Uterus (tissue), 3 donors: ENCODE measurements at regions not wholly inside any gene's neighbourhood (a gene's known extent, or its start where the extent isn't known, plus 50 kb on each side); places are given as distances from the start of the nearest gene placed in this dataset.

ENCODE experiments used
- DNase-seq, 2 donors: peaks; one replicate each; pipeline ENCODE4 v3.0.0-alpha.2; 2019 to 2020
- H3K27ac ChIP-seq, 2 donors: fragments of 200-600 bp; sonication (generic); 1 replicate in 1 of 2; 2 replicates in 1 of 2; pipeline ENCODE4 v1.5.1; 2016 to 2018
- H3K27me3 ChIP-seq, 2 donors: fragments of 200-600 bp; sonication (generic); one replicate each; pipeline ENCODE4 v1.5.1; 2018 to 2019; ENCODE audit warnings: control low read depth in 1 of 2
- H3K36me3 ChIP-seq, 2 donors: fragments of 200-600 bp; sonication (generic); one replicate each; pipeline ENCODE4 v1.5.1; 2019; ENCODE audit warnings: control low read depth in 1 of 2
- H3K4me1 ChIP-seq, 2 donors: fragments of 200-600 bp; sonication (generic); one replicate each; pipeline ENCODE4 v1.5.1; 2018 to 2019; ENCODE audit warnings: control low read depth in 1 of 2
- H3K4me3 ChIP-seq, 2 donors: fragments of 200-600 bp; sonication (generic); 1 replicate in 1 of 2; 2 replicates in 1 of 2; pipeline ENCODE4 v1.5.1; 2018 to 2019; ENCODE audit warnings: mild to moderate bottlenecking in 1 of 2
- H3K9me3 ChIP-seq, 2 donors: fragments of 200-600 bp; sonication (generic); one replicate each; pipeline ENCODE4 v1.5.1; 2019; ENCODE audit warnings: control low read depth in 1 of 2
- POLR2A ChIP-seq, 2 donors: fragments of 450-650 bp; IDR thresholded peaks; one replicate each; pipeline ENCODE4 v1.6.1; 2016; ENCODE audit warnings: antibody characterized with exemption in 2 of 2, mild to moderate bottlenecking in 1 of 2, moderate library complexity in 1 of 2
- intact Hi-C: fragments of 100-400 bp; cut with DNase I; formaldehyde crosslinking; loops from one replicate; pipeline ENCODE4 v1.15.1; 2023; ENCODE audit warnings: low total_unique reads
- TF ChIP-seq, protein P1 (sequence below), 4 experiments: fragments of 200-600 bp in 2 of 4; fragments of 450-650 bp in 2 of 4; sonication (generic) in 2 of 4; IDR thresholded peaks; one replicate each; pipeline ENCODE4 v1.5.1; 2016 to 2019; ENCODE audit warnings: antibody characterized with exemption in 4 of 4, mild to moderate bottlenecking in 2 of 4, moderate library complexity in 1 of 4
- donor health status: DM: yes; HTN: yes; CAD: no.

DNA sequence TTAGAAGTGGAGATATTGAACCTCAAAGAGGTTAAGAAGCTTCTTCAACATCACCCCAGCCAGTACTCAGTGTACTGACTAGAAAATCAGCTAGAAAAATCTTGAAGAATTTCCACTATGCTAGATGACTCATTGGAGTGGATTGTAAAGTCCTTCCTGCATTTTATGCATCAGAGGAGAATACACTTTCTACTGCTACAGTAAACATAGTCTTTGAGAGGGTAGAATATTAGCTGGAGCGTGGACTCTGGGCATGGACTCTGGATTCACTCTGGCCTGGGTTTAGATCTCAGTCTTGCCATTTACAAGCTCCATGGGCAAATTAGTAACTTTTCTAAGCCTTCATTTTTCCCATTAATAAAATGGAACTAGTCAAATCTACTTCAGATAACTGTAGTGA, 215.9 kb downstream of the IRS1 start:
- no peaks in the 10 kb centered on the region for H3K9me3 ChIP-seq
- H3K27me3 ChIP-seq: no peaks in the 10 kb centered on the region
- no peaks in the 10 kb centered on the region for H3K4me1 ChIP-seq
- no peak overlapping the region for H3K4me3 ChIP-seq
- no peak for DNase-seq
- H3K27ac ChIP-seq: no peak overlapping the region
- H3K36me3 ChIP-seq: no peaks in the 10 kb centered on the region
- intact Hi-C loops: no loop called here
- TF ChIP-seq, protein P1, sequence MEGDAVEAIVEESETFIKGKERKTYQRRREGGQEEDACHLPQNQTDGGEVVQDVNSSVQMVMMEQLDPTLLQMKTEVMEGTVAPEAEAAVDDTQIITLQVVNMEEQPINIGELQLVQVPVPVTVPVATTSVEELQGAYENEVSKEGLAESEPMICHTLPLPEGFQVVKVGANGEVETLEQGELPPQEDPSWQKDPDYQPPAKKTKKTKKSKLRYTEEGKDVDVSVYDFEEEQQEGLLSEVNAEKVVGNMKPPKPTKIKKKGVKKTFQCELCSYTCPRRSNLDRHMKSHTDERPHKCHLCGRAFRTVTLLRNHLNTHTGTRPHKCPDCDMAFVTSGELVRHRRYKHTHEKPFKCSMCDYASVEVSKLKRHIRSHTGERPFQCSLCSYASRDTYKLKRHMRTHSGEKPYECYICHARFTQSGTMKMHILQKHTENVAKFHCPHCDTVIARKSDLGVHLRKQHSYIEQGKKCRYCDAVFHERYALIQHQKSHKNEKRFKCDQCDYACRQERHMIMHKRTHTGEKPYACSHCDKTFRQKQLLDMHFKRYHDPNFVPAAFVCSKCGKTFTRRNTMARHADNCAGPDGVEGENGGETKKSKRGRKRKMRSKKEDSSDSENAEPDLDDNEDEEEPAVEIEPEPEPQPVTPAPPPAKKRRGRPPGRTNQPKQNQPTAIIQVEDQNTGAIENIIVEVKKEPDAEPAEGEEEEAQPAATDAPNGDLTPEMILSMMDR (IDR thresholded peaks at IDR 0.05): no peak
- TF ChIP-seq POLR2A (IDR thresholded peaks at IDR 0.05): no peak

- no peak for DNase-seq
- TF ChIP-seq, protein P1 (IDR thresholded peaks at IDR 0.05): no peak
- Histone ChIP-seq H3K36me3 (no peaks in the 10 kb centered on the region), H3K27ac (no peak overlapping the region), H3K4me1 (no peaks in the 10 kb centered on the region), H3K4me3 (no peak overlapping the region), H3K9me3 (no peaks in the 10 kb centered on the region), H3K27me3 (no peaks in the 10 kb centered on the region)
- intact Hi-C loops: no loop called here
Measured at GRCh38 chr2:226581661-226582060, 218.0 kb downstream of the IRS1 start.

DNA sequence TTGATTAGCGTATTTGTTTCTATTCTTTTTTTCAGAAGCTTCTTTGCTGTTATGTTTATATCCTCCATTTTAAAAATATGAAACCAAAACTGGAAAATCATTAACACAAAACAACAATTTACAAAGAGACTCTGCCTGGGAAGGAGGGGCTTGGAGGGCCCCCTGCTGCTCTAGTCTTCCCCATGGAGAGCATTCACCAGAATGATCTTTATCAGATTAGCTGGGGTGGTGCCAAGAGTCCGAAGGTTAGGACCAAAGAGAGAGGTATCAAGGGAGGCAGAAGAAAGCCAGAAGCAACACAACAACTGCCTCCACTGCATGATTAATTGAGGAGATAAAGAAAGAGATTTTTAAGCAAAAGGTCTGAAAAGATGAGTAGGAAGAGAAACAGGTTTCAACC, 218.6 kb downstream of the IRS1 start:
- no peak for DNase-seq
- intact Hi-C loops: no loop called here
- Histone ChIP-seq H3K36me3 (no peaks in the 10 kb centered on the region), H3K27me3 (no peaks in the 10 kb centered on the region), H3K4me1 (no peaks in the 10 kb centered on the region), H3K27ac (no peak overlapping the region), H3K4me3 (no peak overlapping the region), H3K9me3 (no peaks in the 10 kb centered on the region)
- TF ChIP-seq, protein P1 (IDR thresholded peaks at IDR 0.05): no peak
- TF ChIP-seq POLR2A (IDR thresholded peaks at IDR 0.05): no peak

GRCh38 chr2:226580403-226580802, 219.2 kb downstream of the IRS1 start:
- Histone ChIP-seq H3K4me1 (no peaks in the 10 kb centered on the region), H3K27ac (no peak overlapping the region), H3K27me3 (no peaks in the 10 kb centered on the region), H3K4me3 (no peak overlapping the region), H3K9me3 (no peaks in the 10 kb centered on the region), H3K36me3 (no peaks in the 10 kb centered on the region)
- TF ChIP-seq, protein P1 (IDR thresholded peaks at IDR 0.05): no peak
- TF ChIP-seq POLR2A (IDR thresholded peaks at IDR 0.05): no peak
- DNase-seq: no peak
- intact Hi-C loops: no loop called here

DNA sequence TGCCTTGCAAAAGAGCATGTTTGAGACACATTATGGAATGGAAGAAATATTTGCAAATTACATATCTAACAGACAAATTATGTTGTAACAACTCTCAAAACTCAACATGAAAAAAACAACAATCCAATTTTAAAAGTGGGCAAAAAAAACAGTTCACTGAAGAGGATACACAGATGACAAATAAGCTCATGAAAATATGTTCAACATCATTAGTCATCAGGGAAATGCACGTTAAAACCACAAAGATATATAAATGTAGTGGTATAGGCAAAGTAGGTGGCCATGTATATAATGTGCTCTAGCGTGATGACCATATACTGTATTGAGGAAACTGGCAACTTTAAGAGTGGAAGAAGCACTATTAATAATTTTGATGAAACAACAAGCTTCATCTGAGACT, 220.1 kb downstream of the IRS1 start:
- Histone ChIP-seq H3K9me3 (no peaks in the 10 kb centered on the region), H3K27me3 (no peaks in the 10 kb centered on the region), H3K4me3 (no peak overlapping the region), H3K4me1 (no peaks in the 10 kb centered on the region), H3K36me3 (no peaks in the 10 kb centered on the region), H3K27ac (no peak overlapping the region)
- TF ChIP-seq, protein P1 (IDR thresholded peaks at IDR 0.05): no peak
- TF ChIP-seq POLR2A (IDR thresholded peaks at IDR 0.05): no peak
- DNase-seq: no peak
- intact Hi-C loops: no loop called here
